ENCODE measurements at regions not wholly inside any gene's neighbourhood (a gene's known extent, or its start where the extent isn't known, plus 50 kb on each side); places are given as distances from the start of the nearest gene placed in this dataset.
"Not testable (repeated sequence)": the region's sequence is repeated elsewhere in the genome, so short reads cannot be mapped to it uniquely, and the experiment has no call there.

- Histone ChIP-seq H3K36me3 (no peaks in the 10 kb centered on the region), H3K27me3 (no peaks in the 10 kb centered on the region), H3K4me1 (no peaks in the 10 kb centered on the region), H3K4me3 (no peak overlapping the region), H3K27ac (no peak overlapping the region), H3K9me3 (no peaks in the 10 kb centered on the region)
- 65 to 80% methylated on average over 2 of the region's 2 CpGs for WGBS, 2 donors (ENCODE audit: low coverage in 1 of 2)
- TF ChIP-seq POLR2AphosphoS5 (IDR thresholded peaks at IDR 0.05), result no peak
- TF ChIP-seq, protein P1, sequence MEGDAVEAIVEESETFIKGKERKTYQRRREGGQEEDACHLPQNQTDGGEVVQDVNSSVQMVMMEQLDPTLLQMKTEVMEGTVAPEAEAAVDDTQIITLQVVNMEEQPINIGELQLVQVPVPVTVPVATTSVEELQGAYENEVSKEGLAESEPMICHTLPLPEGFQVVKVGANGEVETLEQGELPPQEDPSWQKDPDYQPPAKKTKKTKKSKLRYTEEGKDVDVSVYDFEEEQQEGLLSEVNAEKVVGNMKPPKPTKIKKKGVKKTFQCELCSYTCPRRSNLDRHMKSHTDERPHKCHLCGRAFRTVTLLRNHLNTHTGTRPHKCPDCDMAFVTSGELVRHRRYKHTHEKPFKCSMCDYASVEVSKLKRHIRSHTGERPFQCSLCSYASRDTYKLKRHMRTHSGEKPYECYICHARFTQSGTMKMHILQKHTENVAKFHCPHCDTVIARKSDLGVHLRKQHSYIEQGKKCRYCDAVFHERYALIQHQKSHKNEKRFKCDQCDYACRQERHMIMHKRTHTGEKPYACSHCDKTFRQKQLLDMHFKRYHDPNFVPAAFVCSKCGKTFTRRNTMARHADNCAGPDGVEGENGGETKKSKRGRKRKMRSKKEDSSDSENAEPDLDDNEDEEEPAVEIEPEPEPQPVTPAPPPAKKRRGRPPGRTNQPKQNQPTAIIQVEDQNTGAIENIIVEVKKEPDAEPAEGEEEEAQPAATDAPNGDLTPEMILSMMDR (IDR thresholded peaks at IDR 0.05), result no peak
- no peak for TF ChIP-seq EP300 (IDR thresholded peaks at IDR 0.05)
- TF ChIP-seq POLR2A (IDR thresholded peaks at IDR 0.05), result no peak
- no peak for ATAC-seq
These were observed 695.6 kb upstream of the PCDH7 start for GRCh38 chr4:30024526-30024925.

DNA sequence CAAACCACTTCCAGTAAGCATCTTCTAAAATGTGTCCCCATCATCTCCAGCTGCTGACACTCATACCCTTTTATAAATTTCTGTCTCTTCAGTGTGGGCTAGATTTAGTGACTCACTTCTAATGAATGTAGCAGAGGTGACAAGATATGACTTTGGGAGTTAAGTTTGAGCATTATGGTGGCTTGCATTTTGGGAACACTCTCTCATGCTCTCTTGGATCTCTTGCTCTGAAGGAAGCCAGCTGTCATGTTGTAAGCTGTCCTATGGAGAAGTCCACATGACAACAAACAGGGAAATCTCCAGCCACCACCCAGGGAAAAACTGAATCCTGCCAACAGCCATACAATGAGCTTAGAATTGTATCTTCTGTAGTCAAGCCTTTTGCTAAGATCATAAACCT, 691.3 kb upstream of the PCDH7 start:
- Histone ChIP-seq H3K4me3 (no peak overlapping the region), H3K9me3 (no peaks in the 10 kb centered on the region), H3K27me3 (no peaks in the 10 kb centered on the region), H3K36me3 (no peaks in the 10 kb centered on the region), H3K4me1 (no peaks in the 10 kb centered on the region), H3K27ac (no peak overlapping the region)
- no peak for ATAC-seq
- TF ChIP-seq, protein P1 (IDR thresholded peaks at IDR 0.05), result no peak
- no peak for TF ChIP-seq POLR2A (IDR thresholded peaks at IDR 0.05)
- TF ChIP-seq EP300 (IDR thresholded peaks at IDR 0.05), result no peak
- no peak for TF ChIP-seq POLR2AphosphoS5 (IDR thresholded peaks at IDR 0.05)

DNA sequence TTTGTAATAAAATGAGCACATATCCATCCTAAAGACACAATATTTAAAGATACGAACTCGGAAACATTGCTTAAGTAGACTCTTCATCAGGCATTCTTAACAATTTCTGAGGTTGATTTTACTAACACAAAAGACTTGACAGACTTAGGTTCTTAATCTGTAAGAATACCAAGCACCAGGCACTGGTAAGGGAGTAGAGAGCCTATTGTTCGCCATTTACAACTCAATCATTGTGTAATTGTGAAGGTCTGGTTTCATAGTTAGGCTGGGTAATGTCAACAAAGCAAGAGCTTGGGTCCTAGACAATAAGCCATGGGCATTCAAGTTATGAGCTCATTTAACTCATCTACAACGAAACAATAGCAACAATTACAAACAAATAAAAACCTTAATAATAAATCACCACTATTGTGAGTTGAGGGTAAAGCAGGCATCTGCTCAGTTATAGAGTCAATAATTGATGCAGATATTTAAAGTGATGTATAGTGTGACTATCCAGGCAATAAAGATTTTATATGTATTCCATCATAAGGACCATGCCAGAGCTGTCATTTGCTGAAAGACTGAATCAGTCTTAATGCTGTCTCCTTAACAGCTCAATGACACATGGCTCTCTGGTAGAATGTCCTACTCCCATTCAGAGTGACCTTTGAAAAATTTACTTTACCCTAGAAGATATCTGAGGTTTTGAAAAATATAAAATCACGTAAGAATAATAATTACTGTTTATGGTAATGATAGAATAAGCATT, 664.0 kb upstream of the PCDH7 start:
- no peak for TF ChIP-seq POLR2AphosphoS5 (IDR thresholded peaks at IDR 0.05)
- TF ChIP-seq POLR2A (IDR thresholded peaks at IDR 0.05), result no peak
- no peak for TF ChIP-seq EP300 (IDR thresholded peaks at IDR 0.05)
- no peaks in the 10 kb centered on the region for H3K36me3 ChIP-seq
- no peak for ATAC-seq
- H3K27ac ChIP-seq, result no peak overlapping the region
- WGBS, 2 donors (ENCODE audit: low coverage in 1 of 2), result 65 to 81% methylated on average over 5 of the region's 5 CpGs
- H3K27me3 ChIP-seq, result no peaks in the 10 kb centered on the region
- no peaks in the 10 kb centered on the region for H3K9me3 ChIP-seq
- H3K4me3 ChIP-seq, result no peak overlapping the region
- no peaks in the 10 kb centered on the region for H3K4me1 ChIP-seq

DNA sequence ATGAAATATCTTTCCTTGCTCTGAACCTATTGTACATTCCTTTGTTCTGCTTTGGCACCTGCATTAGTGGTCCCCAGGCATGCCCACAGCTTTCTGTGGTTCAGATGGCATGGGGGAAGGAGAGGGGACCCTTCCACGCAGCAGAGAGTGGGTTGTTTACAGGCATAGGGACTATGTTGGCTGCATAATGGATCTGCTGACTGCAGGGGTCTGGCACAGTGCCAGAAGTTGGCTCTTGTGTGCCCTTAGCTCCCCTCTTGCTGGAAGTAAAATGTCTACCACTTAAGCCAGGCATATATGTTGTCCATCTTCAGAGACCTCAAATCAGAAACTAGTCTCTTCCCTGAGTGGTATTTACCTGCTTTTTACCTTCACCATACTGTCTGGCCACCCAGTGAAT, 651.9 kb upstream of the PCDH7 start:
- 14% methylated on average over 1 of the region's 1 CpG; no CpG with 5 or more reads in 1 of the 2 donors for WGBS, 2 donors (ENCODE audit: low coverage in 1 of 2)

DNA sequence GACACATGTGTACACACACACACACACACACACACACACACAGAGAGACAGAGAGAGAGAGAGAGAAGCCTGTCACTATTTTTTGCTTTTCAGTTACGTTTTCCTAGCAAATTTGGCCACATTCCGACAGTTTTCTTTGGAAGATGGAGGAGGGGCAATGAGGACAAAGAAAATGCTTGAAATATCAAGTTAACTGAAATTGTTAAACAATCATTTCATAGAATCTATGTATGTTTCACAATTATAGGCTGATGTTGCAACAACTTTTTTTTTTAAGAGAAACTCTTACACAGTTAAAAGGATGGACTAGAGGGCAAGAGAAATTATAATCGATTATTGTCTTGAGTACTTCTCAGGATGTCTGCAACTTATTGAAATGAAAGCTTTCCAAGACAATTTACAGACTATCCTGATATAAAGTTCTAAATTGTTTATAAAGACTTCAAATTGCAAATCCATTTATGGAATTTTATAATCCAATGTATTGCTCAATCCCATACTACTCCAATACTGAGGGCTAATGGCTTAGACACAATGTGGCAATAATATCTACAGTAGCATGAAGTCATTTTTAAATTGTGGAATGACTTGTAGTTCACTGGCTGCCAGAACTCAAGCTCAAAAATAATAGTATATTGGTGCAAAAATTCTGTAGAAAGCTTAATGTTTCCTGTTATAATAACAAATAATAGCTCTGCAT, 647.0 kb upstream of the PCDH7 start:
- TF ChIP-seq POLR2AphosphoS5 (IDR thresholded peaks at IDR 0.05), result no peak
- TF ChIP-seq, protein P1 (IDR thresholded peaks at IDR 0.05), result no peak
- TF ChIP-seq EP300 (IDR thresholded peaks at IDR 0.05), result no peak
- TF ChIP-seq POLR2A (IDR thresholded peaks at IDR 0.05), result no peak
- no peaks in the 10 kb centered on the region for H3K36me3 ChIP-seq
- H3K4me1 ChIP-seq, result no peaks in the 10 kb centered on the region
- no peaks in the 10 kb centered on the region for H3K27me3 ChIP-seq
- H3K27ac ChIP-seq, result no peak overlapping the region
- WGBS, 2 donors (ENCODE audit: low coverage in 1 of 2), result 52 to 82% methylated on average over 3 of the region's 3 CpGs
- H3K4me3 ChIP-seq, result no peak overlapping the region
- H3K9me3 ChIP-seq, result peaks cover 0 to 6% (median 0%) of the 10 kb centered on the region in 3 donors
- no peak for ATAC-seq

More for the DNA sequence above, 651.9 kb upstream of the PCDH7 start:
- H3K4me3 ChIP-seq, result no peak overlapping the region
- no peaks in the 10 kb centered on the region for H3K4me1 ChIP-seq
- H3K9me3 ChIP-seq, result no peaks in the 10 kb centered on the region
- ATAC-seq, result no peak
- H3K36me3 ChIP-seq, result no peaks in the 10 kb centered on the region
- TF ChIP-seq EP300 (IDR thresholded peaks at IDR 0.05) (no peak), POLR2A (IDR thresholded peaks at IDR 0.05) (no peak), POLR2AphosphoS5 (IDR thresholded peaks at IDR 0.05) (no peak)
- TF ChIP-seq, protein P1 (IDR thresholded peaks at IDR 0.05), result no peak
- no peaks in the 10 kb centered on the region for H3K27me3 ChIP-seq
- no peak overlapping the region for H3K27ac ChIP-seq

- not testable (repeated sequence) for H3K27me3 ChIP-seq, ATAC-seq, H3K36me3 ChIP-seq, H3K27ac ChIP-seq, H3K4me3 ChIP-seq, H3K4me1 ChIP-seq, H3K9me3 ChIP-seq
- WGBS, 2 donors (ENCODE audit: low coverage in 1 of 2), result 96% methylated on average over 5 of the region's 37 CpGs; no CpG with 5 or more reads in 1 of the 2 donors
These were observed 627.6 kb upstream of the PCDH7 start for GRCh38 chr4:30092420-30093128.
